Astrocyte of the cerebellum (primary cell): ENCODE measurements at regions not wholly inside any gene's neighbourhood (a gene's known extent, or its start where the extent isn't known, plus 50 kb on each side); places are given as distances from the start of the nearest gene placed in this dataset.

Experiments used
- DNase-seq: peaks from one replicate; pipeline ENCODE4 v3.0.0-alpha.2; 2011; ENCODE audit warnings: low read depth
- H3K4me3 ChIP-seq: 2 replicates; pipeline ENCODE4 v1.5.1; 2011; ENCODE audit warnings: mild to moderate bottlenecking, low read depth, low read length, moderate library complexity
- in situ Hi-C: cut with HindIII; loops from 2 replicates; pipeline ENCODE4 v1.10.0; 2017; ENCODE audit warnings: low sequenced_read_pairs
- TF ChIP-seq, protein P1 (sequence below): IDR thresholded peaks from 2 replicates; pipeline ENCODE4 v1.5.1; 2012; ENCODE audit warnings: low read length, low read depth, moderate library complexity, mild to moderate bottlenecking; ENCODE audit errors: missing control alignments

DNA sequence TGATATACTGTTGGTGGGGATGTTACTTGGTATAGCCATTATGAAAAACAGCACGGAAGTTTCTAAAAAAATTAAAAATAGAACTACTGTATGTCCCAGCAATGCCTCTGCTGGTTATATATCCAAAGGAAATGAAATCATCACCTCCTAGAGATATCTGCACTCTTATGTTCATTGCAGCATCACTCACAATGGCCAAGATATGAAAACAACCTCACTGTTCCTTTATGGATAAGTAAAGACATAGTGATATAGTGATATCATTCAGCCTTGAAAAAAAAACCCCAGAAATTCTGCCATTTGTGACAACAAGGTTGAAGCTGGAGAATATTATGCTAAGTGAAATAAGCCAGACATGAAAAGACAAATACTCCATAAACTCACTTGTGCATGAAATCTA lies 543.8 kb upstream of the SLIT2 start:
- no peak for DNase-seq
- TF ChIP-seq, protein P1, sequence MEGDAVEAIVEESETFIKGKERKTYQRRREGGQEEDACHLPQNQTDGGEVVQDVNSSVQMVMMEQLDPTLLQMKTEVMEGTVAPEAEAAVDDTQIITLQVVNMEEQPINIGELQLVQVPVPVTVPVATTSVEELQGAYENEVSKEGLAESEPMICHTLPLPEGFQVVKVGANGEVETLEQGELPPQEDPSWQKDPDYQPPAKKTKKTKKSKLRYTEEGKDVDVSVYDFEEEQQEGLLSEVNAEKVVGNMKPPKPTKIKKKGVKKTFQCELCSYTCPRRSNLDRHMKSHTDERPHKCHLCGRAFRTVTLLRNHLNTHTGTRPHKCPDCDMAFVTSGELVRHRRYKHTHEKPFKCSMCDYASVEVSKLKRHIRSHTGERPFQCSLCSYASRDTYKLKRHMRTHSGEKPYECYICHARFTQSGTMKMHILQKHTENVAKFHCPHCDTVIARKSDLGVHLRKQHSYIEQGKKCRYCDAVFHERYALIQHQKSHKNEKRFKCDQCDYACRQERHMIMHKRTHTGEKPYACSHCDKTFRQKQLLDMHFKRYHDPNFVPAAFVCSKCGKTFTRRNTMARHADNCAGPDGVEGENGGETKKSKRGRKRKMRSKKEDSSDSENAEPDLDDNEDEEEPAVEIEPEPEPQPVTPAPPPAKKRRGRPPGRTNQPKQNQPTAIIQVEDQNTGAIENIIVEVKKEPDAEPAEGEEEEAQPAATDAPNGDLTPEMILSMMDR = no peak
- no peak overlapping the region for H3K4me3 ChIP-seq
- in situ Hi-C loops = no loop called here

DNA sequence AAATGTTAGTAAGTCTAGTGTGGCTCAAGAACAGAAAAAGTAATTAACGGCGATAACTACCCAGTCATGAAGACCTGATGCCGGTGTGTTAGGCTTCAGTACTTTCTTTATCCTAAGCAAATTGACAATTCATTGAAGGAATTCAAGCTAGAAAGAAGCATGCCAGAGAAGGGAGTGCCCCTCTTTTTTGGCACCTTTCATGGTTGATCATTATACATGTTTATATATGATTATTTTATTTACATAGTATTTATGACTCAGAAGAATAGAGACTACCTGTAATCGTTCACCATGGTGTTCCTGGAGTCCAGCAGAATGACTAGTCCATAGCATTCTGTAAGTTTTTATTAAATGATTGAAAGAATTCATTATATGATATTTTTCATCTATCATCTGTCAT lies 548.3 kb upstream of the SLIT2 start:
- TF ChIP-seq, protein P1 = no peak
- no peak overlapping the region for H3K4me3 ChIP-seq
- no peak for DNase-seq
- in situ Hi-C loops = no loop called here

DNA sequence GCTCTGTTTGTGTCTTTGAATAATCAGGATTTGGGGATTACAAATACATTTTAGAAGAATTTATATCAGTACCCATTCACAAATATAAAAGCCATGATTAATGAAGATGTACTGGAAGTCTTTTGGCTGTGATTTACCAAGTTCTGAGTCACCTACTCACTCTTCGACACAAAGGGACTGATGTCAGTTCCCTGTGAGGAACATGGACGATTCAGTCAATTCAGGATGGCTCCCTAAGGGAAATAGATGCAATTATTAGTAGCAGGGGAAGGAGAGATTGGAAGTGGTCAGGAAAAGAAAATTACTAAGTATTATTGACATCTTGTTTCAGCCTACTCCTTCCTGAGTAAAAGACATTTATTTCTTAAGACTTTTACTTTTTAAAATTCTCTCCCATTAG lies 550.7 kb upstream of the SLIT2 start:
- TF ChIP-seq, protein P1 = no peak
- no peak for DNase-seq
- no peak overlapping the region for H3K4me3 ChIP-seq
- in situ Hi-C loops = no loop called here

DNA sequence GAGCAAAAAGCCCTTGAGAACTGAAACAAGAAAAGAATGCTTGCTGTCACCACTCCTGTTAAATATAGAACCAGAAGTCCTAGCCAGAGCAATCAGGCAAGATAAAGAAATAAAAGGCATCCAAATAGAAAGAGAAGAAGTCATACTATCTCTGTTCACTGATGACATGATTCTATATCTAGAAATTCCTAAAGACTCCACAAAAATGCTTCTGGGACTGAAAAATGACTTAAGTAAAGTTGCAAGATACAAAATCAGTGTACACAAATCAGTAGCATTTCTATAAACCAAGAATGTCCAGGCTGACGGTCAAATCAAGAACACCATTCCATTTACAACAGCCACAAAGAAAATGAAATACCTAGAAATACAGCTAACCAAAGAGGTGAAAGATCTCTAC lies 552.7 kb upstream of the SLIT2 start:
- no peak for DNase-seq
- in situ Hi-C loops = no loop called here
- TF ChIP-seq, protein P1 = no peak
- no peak overlapping the region for H3K4me3 ChIP-seq

DNA sequence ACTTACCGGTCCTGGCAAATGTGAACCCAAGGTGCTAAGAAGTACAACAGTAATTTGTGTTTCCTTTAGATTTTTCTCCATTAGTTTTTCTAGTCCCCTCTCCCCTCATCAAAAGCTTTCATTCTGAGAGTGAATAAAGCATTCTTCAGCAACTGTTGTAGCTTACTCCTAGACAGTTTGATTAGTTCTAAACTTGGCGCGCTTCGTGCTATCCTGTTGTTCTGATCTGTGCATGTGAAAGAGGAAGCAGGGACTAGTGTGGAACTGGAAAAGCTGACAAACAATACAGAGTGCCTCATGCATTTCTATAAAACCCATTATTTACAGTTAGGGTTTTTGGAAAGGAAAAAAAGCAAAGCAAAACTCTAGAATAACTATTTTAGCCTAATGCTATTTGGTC lies 556.9 kb upstream of the SLIT2 start:
- TF ChIP-seq, protein P1 = no peak
- no peak for DNase-seq
- in situ Hi-C loops = no loop called here
- no peak overlapping the region for H3K4me3 ChIP-seq

DNA sequence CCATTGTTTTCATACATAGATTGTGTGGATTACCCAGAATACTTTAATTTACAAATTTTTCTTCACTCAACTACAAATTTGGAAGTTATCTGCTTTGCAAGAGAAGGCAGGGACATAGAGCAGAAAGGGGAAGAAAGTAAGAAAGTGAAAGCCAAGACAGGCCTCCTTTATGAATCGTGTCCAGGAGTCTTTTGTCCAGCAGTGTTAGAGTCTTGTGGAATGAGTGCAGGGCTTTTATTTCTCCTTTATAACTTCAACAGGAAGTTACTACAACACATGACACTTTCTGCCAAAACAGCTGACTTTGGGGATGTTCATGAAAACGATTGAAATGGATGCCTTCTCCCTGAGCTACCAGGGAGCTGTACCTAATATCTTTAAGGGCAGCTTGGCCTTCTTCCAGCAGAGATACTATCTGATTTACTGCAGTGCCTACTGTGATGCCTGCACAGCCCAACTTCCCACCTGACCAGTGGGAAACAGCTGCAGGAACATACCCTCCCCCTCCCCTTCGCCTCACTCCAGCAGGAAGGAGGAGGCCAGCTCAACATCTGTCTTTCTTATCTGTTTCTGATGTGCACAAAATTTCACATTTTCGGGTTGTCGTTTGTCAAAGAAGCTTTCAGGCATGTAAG lies 557.7 kb upstream of the SLIT2 start:
- DNase-seq = no peak
- TF ChIP-seq, protein P1 = no peak
- no peak overlapping the region for H3K4me3 ChIP-seq
- in situ Hi-C loops = no loop called here
